Endodermal cell (in vitro differentiated cells): ENCODE measurements at regions not wholly inside any gene's neighbourhood (a gene's known extent, or its start where the extent isn't known, plus 50 kb on each side); places are given as distances from the start of the nearest gene placed in this dataset.

Experiments used
- DNase-seq: peaks from one replicate; pipeline ENCODE4 v3.0.0-alpha.2; 2017
- H3K27ac ChIP-seq: 2 replicates; pipeline ENCODE4 v1.5.1; 2013; ENCODE audit warnings: mild to moderate bottlenecking, low read depth, low read length, moderate library complexity
- H3K27me3 ChIP-seq: 2 replicates; pipeline ENCODE4 v1.6.1; 2013; ENCODE audit warnings: mild to moderate bottlenecking, low read length, moderate library complexity; ENCODE audit not compliant: insufficient read depth, control insufficient read depth, poor library complexity, severe bottlenecking
- H3K36me3 ChIP-seq: 2 replicates; pipeline ENCODE4 v1.7.0; 2013; ENCODE audit warnings: mild to moderate bottlenecking, low read length, moderate library complexity; ENCODE audit not compliant: control insufficient read depth, insufficient read depth
- H3K4me1 ChIP-seq: one replicate; pipeline ENCODE4 v1.7.0; 2013; ENCODE audit warnings: low read length; ENCODE audit not compliant: control insufficient read depth, insufficient read depth
- H3K4me3 ChIP-seq: 2 replicates; pipeline ENCODE4 v1.5.1; 2013; ENCODE audit warnings: mild to moderate bottlenecking, low read length, moderate library complexity
- H3K9ac ChIP-seq: 2 replicates; pipeline ENCODE4 v1.6.1; 2013; ENCODE audit warnings: mild to moderate bottlenecking, low read length, moderate library complexity; ENCODE audit not compliant: poor library complexity, severe bottlenecking; ENCODE audit errors: extremely low read depth
- H3K9me3 ChIP-seq: 2 replicates; pipeline ENCODE4 v1.6.1; 2013; ENCODE audit warnings: mild to moderate bottlenecking, low read length, moderate library complexity; ENCODE audit not compliant: control insufficient read depth
- H3K27ac Mint-ChIP-seq: 2 replicates; pipeline ENCODE4 v1.8.0; 2020; ENCODE audit warnings: mixed read lengths
- H3K27me3 Mint-ChIP-seq: 2 replicates; pipeline ENCODE4 v1.8.0; 2021; ENCODE audit warnings: mild to moderate bottlenecking, mixed read lengths; ENCODE audit not compliant: insufficient read depth
- H3K36me3 Mint-ChIP-seq: 2 replicates; pipeline ENCODE4 v1.8.0; 2020; ENCODE audit warnings: low read depth, mixed read lengths
- H3K4me1 Mint-ChIP-seq: 2 replicates; pipeline ENCODE4 v1.8.0; 2020; ENCODE audit warnings: mixed read lengths
- H3K4me3 Mint-ChIP-seq: 2 replicates; pipeline ENCODE4 v1.8.0; 2020; ENCODE audit warnings: mild to moderate bottlenecking, moderate library complexity, mixed read lengths
- H3K9me3 Mint-ChIP-seq: 2 replicates; pipeline ENCODE4 v1.8.0; 2020; ENCODE audit warnings: mild to moderate bottlenecking, mixed read lengths
- WGBS, 2 experiments: methylation state at CpG; one replicate each; pipeline versions ENCODE4 v1.1.5 to v1.1.7; 2013; ENCODE audit warnings: missing lambda C conversion rate in 2 of 2, mixed read lengths in 1 of 2; ENCODE audit not compliant: insufficient coverage in 1 of 2, insufficient read length in 1 of 2; 5-methylcytosine and 5-hydroxymethylcytosine counted together
- TF ChIP-seq, protein P1 (sequence below): fragments of 200-600 bp; sonication (generic); conservative IDR thresholded peaks from 2 replicates; pipeline ENCODE4 v1.5.0; 2021; ENCODE audit warnings: antibody characterized with exemption, mild to moderate bottlenecking

DNA sequence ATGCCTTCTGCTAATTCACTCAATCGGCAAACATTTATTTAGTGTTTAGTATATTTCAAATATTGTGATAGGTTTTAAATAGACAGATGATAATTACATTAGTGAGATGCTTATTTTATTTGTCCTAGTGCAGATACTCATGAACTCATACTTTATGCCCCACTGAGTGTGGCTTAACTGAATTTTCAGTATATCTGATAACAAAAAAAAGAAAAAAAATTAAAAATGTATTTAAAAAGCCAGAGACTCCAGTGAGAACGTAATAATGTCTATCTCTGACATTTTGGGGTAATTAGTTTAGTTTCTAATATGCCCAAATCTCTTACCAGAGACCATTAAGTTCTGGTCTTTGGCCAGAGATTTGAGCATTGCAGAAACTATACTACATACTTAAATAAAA lies 332.6 kb upstream of the CHORDC1 start:
- Histone ChIP-seq H3K27me3 (no peaks in the 10 kb centered on the region), H3K9me3 (no peaks in the 10 kb centered on the region), H3K36me3 (no peaks in the 10 kb centered on the region), H3K4me3 (no peak overlapping the region), H3K27ac (no peak overlapping the region), H3K4me1 (no peaks in the 10 kb centered on the region), H3K9ac (no peak overlapping the region)
- no peaks in the 10 kb centered on the region for H3K36me3 Mint-ChIP-seq
- no peak for DNase-seq
- no peak overlapping the region for H3K4me3 Mint-ChIP-seq
- H3K9me3 Mint-ChIP-seq = no peaks in the 10 kb centered on the region
- no peaks in the 10 kb centered on the region for H3K4me1 Mint-ChIP-seq
- no peak overlapping the region for H3K27ac Mint-ChIP-seq
- WGBS, 2 experiments = 92% methylated on average over 1 of the region's 2 CpGs; no CpG with 5 or more reads in 1 of the 2 experiments
- H3K27me3 Mint-ChIP-seq = no peaks in the 10 kb centered on the region
- TF ChIP-seq, protein P1, sequence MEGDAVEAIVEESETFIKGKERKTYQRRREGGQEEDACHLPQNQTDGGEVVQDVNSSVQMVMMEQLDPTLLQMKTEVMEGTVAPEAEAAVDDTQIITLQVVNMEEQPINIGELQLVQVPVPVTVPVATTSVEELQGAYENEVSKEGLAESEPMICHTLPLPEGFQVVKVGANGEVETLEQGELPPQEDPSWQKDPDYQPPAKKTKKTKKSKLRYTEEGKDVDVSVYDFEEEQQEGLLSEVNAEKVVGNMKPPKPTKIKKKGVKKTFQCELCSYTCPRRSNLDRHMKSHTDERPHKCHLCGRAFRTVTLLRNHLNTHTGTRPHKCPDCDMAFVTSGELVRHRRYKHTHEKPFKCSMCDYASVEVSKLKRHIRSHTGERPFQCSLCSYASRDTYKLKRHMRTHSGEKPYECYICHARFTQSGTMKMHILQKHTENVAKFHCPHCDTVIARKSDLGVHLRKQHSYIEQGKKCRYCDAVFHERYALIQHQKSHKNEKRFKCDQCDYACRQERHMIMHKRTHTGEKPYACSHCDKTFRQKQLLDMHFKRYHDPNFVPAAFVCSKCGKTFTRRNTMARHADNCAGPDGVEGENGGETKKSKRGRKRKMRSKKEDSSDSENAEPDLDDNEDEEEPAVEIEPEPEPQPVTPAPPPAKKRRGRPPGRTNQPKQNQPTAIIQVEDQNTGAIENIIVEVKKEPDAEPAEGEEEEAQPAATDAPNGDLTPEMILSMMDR = no peak

DNA sequence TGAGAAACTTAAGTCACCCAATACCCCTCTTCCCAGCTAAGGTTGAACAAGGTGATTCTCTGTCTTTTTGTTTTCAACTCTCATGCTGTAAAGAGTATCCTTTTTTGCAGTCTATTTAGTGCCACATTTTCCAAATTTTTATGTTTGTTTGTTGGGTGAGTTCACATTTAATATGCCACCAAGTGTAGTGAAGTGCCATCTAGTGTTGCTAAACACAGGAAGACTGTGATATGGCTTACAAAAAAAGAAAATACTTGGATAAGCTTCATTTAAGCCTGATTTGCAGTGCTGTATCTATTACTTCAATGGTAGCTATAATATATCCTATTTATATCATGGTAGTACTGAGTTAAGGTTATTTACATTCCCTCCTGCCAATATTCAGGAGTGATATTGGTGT lies 319.2 kb upstream of the CHORDC1 start:
- Mint-ChIP-seq H3K27ac (no peak overlapping the region), H3K4me3 (no peak overlapping the region), H3K9me3 (no peaks in the 10 kb centered on the region), H3K27me3 (no peaks in the 10 kb centered on the region), H3K4me1 (no peaks in the 10 kb centered on the region), H3K36me3 (no peaks in the 10 kb centered on the region)
- H3K4me3 ChIP-seq = no peak overlapping the region
- H3K27me3 ChIP-seq = no peaks in the 10 kb centered on the region
- H3K27ac ChIP-seq = no peak overlapping the region
- no peak overlapping the region for H3K9ac ChIP-seq
- DNase-seq = no peak
- no peaks in the 10 kb centered on the region for H3K4me1 ChIP-seq
- H3K9me3 ChIP-seq = no peaks in the 10 kb centered on the region
- TF ChIP-seq, protein P1 = peak; percentile 29
- H3K36me3 ChIP-seq = no peaks in the 10 kb centered on the region

DNA sequence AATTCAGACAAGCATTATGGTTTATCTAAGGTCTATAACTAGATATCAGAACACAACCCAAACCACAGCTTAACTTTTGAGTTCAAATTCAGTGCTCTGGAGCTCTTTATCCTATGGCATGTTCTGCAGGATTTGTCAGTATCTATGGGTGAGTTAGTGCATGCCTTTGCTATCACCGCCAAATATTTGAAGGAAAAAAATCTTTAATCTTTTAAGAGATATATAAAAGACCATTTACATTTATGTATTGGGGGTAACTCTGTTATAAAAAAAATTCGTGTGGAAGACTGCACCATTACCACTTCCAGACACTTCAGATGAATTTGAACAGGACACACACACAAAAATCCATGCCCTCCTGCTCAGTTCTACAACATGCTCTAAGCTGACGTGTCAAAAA lies 313.5 kb upstream of the CHORDC1 start:
- H3K9me3 Mint-ChIP-seq = no peaks in the 10 kb centered on the region
- Histone ChIP-seq H3K4me1 (no peaks in the 10 kb centered on the region), H3K9me3 (no peaks in the 10 kb centered on the region), H3K4me3 (no peak overlapping the region), H3K27me3 (no peaks in the 10 kb centered on the region), H3K27ac (no peak overlapping the region), H3K36me3 (no peaks in the 10 kb centered on the region), H3K9ac (no peak overlapping the region)
- DNase-seq = no peak
- no peak overlapping the region for H3K27ac Mint-ChIP-seq
- WGBS, 2 experiments = 73% methylated on average over 2 of the region's 3 CpGs; no CpG with 5 or more reads in 1 of the 2 experiments
- peaks cover 2% of the 10 kb centered on the region for H3K27me3 Mint-ChIP-seq
- H3K4me1 Mint-ChIP-seq = peaks cover 16% of the 10 kb centered on the region
- TF ChIP-seq, protein P1 = no peak
- no peak overlapping the region for H3K4me3 Mint-ChIP-seq
- H3K36me3 Mint-ChIP-seq = no peaks in the 10 kb centered on the region
